ENCODE measurements at regions not wholly inside any gene's neighbourhood (a gene's known extent, or its start where the extent isn't known, plus 50 kb on each side); places are given as distances from the start of the nearest gene placed in this dataset.
"Not testable (repeated sequence)": the region's sequence is repeated elsewhere in the genome, so short reads cannot be mapped to it uniquely, and the experiment has no call there.

DNA sequence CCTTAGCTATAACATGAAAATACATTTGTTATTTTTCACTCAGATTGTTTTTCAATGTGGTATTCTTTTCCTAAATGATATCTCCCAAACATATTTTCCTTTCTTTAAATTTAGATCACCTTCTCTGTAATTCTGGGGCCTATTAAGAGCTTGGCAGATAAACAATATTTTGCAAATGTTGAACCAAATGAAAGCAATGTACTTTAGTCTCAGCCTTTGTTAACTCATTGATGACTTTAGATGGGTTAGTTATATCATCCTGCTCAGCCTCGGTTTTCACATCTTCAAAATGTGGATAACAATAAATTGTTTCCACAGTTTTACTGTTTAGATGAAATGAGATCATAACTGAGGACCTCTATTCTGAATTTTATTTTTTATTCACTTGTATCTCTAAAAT lies 1205.2 kb downstream of the SUCLG1 start:
- DNase-seq (ENCODE audit: low spot score), result no peak

DNA sequence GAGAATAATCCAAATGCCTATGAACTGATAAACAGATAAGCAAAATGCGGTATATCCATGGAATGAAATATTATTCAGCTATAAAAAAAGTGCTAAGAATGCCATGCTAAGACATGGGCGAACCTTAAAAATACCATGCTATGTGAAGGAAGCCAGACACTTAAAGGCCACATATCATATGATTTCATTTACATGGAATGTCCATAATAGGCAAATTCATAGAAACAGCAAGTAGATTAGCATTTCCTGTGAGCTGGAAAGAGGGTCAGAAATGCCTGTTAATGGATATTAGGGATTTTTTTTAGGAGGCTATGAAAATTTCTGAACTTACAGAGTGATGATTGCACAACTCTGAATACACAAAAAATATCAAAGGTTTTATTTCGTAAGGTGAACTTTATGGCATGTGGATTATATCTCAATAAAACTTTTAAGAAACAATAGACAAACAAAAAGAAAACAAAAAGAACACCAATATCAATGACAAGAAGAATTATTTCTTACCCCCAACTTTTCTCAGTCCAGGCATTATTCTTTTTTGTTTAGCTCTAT lies 1207.7 kb downstream of the SUCLG1 start:
- no peak for DNase-seq (ENCODE audit: low spot score)

DNA sequence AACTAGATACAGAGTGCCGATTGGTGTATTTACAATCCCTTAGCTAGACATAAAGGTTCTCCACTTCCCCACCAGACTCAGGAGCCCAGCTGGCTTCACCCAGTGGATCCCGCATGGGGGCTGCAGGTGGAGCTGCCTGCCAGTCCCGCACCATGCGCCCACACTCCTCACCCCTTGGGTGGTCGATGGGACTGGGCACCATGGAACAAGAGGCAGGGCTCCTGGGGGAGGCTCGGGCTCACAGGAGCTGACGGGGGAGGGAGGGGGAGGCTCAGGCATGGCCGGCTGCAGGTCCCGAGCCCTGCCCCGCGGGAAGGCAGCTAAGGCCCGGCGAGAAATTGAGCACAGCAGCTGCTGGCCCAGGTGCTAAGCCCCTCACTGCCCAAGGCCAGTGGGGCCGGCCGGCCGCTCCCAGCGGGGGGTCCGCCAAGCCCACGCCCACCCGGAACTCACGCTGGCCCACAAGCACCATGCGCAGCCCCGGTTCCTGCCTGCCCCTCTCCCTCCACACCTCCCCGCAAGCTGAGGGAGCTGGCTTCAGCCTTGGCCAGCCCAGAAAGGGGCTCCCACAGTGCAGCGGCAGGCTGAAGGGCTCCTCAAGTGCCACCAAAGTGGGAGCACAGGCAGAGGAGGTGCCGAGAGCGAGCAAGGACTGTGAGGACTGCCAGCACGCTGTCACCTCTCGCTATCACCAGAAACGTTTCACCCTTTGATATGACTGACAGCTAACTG lies 1213.1 kb downstream of the SUCLG1 start:
- DNase-seq (ENCODE audit: low spot score), result not testable (repeated sequence)

DNA sequence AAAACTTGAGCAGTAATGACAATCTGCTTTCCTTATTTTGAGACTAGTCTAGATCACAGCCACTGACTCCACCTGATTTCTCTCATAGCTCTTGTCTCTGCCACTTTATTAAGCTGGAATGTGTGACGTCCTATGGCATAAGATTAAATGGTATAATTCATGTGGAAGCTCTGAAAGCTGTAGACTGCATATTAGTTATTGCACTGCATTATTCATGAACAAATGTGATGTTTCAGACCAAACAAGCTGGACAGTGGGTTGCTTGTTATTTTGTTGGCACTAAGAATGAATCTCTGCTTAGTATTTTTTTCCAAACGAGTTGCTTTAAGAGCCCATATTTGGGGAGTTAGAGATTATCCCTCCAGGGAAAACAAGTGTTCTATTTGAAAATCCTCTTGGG lies 1218.5 kb downstream of the SUCLG1 start:
- no peak for DNase-seq (ENCODE audit: low spot score)

DNA sequence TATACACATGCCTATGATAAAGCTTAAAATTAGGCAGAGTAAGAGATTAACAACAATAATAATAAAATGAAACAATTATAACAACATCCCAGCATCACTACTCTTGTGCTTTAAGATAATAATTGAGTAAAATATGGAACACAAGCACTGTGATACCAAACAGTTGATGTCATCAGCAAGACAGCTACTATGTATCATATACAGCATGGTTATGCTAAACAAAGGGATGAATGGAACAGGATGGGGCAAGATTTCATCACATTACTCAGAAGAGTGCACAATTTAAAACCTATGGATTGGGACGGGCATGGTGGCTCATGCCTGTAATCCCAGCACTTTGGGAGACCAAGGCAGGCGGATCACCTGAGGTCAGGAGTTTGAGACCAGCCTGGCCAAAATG lies 1221.0 kb downstream of the SUCLG1 start:
- DNase-seq (ENCODE audit: low spot score), result no peak

DNA sequence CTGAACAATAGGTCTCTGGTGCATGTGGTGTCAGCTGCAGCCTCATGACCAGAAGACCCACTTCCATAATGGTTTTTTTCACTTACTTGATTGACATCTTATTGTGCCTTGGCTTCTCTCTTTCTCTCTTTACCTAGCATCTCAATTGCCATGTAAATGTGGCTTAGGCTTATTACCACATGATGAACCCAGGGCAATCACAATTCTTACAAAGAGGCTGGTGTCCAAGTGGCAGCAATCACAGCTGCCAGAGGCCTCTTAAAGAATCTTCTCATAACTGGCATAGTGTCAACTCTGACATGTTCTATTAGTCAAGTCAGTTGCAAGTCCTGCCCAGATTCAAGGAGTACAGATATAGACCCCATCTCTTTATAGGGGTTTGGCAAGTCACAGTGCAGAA lies 1224.8 kb downstream of the SUCLG1 start:
- DNase-seq (ENCODE audit: low spot score), result no peak

DNA sequence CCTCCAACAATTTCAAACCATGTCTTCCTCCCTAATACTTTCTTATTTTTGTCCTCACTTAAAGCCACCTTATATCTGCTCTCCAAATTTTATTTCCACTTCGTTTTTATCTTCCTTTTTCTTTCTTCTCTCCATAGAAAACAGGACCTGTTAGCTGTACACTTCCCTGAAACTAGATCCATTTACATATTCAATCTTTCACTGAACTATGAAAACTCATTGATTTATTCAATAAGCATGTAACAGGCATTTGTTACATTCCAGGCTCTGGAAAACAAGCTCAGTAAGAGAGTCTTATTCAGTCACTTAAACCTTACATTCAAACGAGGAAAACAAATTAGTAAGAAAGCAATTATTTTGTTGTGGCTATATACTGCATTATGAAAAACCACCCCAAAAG lies 1225.3 kb downstream of the SUCLG1 start:
- no peak for DNase-seq (ENCODE audit: low spot score)

DNA sequence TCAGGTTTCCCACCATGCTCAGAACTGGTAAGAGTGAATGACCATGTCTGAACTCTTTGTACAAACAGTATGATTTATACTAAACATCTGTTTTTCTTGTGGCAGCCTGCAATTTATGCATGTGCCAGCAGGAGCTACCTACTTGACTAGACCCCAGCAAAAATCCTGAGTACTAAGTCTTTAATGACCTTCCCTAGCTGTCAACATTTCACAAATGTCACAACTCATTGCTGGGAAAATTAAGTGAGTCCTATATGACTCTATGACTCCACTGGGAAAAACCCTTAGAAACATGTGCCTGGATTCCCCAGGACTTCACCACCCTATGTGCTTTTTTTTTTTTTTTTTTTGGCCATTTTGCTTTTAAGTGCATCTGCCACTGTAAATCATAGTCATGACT lies 1225.8 kb downstream of the SUCLG1 start:
- DNase-seq (ENCODE audit: low spot score), result no peak

DNA sequence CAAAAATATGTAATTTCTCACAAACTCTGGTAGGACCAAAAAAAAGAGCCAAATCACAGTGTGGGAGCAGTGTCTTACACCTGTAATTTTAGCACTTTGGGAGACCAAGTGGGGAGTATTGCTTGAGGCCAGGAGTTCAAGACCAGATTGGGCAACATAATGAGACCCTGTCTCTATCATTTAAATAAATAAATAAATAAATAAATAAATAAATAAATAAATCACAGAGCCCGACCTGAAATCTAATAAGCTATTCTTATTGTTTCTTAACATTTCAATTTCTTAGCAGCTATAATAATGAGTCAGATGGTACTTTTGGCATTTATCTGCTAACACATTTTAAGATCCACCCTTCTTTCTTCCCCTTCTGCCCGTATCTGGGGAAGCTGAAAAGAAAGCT lies 1229.6 kb downstream of the SUCLG1 start:
- no peak for DNase-seq (ENCODE audit: low spot score)

DNA sequence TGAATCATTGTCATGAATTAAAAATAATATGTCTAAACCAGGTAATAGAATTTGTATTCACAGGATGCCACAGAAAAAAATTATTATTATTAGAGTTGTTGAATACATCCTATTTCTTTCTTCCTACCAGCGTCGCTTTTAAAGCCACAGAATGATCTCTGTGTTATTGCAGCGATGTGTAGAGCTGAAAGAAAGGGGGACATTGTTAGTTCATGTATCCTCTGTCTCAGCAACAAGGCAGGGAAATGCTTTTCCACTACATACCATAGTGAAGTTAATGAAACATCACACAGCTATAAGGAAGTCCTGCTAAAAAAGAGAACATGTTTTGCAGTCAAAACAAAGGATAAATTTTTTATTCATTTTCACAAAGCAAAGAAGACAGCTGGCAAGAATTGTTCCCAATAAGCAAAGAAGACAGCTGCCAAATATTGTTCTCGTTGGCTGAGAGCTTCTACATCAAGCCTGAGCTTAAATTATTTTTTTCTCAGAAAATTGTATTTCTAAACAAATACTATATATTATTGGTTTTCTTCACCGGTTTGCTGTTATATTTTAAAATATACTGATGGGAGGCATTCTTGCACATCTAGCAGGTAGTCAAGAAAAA lies 1234.4 kb downstream of the SUCLG1 start:
- no peak for DNase-seq (ENCODE audit: low spot score)

DNA sequence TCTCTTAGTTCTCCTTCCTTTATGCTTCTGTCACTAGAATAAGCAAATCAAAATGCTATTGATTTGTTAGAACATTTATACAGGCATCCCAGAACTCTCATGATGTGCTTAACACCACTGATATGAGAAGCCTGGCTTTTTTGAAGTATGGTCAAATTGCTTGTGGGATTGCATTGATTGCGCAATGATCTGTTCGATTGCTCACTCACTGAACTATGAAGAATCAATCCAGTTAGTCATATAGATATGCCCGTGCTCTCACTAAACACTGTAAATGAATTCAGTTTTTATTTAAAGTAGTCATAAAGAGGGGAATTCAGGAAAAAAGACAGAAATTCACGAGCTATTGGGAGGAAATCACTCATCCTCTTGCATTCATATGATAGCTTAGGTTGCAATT lies 1237.8 kb downstream of the SUCLG1 start:
- DNase-seq (ENCODE audit: low spot score), result no peak

DNA sequence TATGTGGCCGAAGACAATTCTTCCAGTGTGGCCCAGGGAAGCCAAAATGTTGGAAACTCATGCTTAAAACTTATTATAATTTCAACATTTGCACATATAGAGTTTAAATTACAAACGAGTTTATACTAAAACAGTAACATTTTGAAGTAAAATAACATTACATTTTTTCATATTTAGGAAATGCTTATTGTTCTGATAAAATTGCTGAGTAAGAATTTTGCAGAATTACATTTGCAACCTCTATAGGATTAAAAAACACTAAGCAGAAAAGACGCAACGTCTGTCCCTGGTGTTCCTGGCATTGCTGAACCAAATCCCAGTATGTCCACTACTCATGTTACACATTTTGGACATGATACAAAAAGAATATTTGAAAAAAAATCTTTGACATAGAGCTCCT lies 1241.2 kb downstream of the SUCLG1 start:
- DNase-seq (ENCODE audit: low spot score), result no peak

DNA sequence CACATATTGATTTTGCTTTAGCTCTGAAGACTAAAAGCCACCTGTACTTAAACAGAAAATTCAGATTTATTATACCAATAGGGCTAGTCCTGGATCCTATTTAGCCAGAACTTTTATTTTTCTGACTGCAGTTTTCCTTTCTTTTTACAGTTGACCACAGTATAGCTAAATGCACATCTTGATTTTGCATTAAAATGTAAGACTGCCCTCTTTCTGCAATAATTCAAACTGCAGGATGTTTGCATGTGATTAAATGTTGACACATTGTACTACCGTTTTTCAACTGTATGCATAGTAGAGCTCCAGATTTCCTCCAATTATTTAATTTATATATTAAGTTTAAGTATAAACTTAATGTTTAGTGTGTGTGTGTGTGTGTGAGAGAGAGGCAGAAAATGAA lies 1262.9 kb downstream of the SUCLG1 start:
- no peak for DNase-seq (ENCODE audit: low spot score)

DNA sequence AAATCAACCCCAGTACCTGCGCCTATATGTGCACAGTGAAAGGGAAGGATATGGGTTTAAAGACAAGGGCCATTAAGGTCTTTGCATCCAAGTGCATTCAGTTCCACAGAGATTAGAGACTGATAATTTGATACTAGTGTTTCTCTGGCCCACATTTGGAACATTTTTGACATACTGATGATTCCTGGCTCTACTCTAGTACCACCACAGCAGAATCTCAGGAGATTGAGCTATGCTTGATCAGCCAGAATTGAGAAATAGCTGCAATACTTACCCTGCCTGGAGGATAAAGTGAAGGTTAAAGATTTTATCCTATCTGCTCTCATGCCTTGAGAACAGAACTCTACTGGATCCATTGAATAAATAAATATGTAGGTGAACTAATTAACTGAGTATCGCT lies 1267.8 kb downstream of the SUCLG1 start:
- no peak for DNase-seq (ENCODE audit: low spot score)

DNA sequence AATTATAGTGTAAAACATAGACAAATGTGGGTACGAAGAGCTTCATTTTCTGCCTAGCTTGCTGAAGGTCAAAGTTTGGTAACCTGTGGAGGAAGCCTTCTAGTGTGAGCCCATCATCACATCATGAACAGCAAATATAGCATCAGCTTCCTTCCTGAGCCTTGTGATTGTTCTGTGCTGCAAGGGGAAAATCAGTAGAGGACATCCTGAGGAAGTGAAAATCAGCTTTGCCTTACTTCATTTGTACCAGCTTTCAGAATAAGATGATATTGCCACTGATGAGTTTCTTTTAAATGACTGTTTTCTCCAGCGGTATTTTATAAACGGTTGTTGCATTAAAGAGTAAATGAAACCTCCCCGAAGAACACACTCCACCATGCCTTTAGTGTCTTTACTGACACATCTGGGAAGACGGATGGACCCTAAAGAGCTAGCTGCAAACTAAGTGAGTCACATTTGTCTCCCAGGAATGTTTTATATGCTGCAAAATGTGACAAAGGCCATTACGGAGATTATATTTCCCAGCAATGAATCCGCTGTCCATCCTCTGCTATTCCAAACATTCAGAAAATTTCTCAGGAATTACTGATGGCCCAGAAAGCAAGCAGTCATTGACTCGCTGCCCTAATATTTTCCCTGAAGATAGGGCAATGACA lies 1272.8 kb downstream of the SUCLG1 start:
- no peak for DNase-seq (ENCODE audit: low spot score)

DNA sequence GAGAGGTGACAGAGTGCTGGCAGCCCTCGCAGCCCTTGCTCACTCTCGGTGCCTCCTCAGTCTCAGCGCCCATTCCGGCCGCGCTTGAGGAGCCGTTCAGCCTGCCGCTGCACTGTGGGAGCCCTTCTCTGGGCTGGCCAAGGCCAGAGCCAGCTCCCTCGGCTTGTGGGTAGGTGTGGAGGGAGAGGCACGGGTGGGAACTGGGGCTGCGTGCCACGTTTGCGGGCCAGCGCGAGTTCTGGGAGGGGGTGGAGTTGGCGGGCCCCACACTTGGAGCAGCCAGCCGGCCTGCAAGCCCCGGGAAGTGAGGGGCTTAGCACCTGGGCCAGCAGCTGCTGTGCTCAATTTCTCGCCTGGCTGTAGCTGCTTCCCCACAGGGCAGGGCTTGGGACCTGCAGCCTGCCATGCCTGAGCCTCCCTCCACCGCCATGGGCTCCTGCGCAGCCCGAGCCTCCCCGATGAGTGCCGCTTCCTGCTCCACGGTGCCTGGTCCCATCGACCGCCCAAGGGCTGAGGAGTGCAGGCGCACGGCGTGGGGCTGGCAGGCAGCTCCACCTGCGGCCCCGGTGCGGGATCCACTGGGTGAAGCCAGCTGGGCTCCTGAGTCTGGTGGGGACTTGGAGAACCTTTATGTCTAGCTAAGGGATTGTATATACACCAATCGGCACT lies 1278.1 kb downstream of the SUCLG1 start:
- DNase-seq (ENCODE audit: low spot score), result not testable (repeated sequence)

DNA sequence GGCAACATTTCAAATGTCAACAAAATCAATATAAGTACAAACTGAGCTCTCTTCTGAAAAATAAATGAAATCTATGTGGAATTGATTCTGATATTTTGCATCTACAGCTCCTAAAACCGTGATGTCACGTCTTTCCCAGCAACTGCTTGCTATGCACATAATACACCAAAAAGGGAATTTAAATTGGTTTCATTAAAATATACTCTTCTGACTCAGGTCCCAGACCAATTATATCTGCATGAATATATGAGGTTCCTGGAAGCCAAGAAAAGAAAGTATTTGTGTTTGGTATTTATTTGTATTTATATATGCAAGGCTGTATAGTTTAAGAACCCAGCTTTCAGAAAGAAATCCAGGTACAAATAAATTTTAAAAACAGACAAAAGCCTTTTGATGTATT lies 1282.5 kb downstream of the SUCLG1 start:
- no peak for DNase-seq (ENCODE audit: low spot score)

DNA sequence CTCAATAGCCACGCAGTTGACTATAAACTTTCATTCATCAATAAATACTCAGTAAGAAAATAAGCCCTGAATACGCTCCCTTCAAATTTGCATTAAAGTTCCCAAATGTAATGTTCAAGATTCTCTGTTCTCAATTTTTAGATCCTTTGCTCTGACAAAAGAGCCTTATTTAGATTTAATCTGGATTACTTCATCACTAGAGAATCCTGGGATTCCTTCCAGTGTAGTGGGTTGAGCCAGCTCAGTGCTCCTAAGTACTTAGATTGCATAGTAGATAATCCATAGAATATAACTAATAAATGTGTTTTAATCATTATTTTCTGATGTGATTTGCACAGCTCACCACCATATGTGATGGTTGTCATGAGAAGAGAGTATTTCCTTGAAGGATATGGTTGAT lies 1286.2 kb downstream of the SUCLG1 start:
- no peak for DNase-seq (ENCODE audit: low spot score)

DNA sequence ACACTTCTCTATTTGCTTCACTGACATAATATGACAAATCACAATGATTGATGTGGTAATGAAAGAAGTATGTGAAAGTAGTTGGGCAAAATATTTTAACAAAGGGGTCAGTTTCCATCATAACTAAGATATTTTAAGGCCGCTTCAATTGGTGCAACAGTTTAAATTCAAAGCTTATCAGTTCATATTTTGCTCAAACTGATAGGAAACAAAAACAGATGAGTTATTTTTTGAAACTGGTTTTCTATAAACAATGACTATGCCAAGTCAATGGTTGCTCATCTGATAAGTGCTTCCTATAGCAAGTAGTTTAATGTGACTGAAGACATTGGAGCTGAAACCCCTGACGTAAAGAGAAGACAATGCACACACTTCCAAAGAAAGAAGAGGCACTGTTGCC lies 1290.7 kb downstream of the SUCLG1 start:
- no peak for DNase-seq (ENCODE audit: low spot score)

DNA sequence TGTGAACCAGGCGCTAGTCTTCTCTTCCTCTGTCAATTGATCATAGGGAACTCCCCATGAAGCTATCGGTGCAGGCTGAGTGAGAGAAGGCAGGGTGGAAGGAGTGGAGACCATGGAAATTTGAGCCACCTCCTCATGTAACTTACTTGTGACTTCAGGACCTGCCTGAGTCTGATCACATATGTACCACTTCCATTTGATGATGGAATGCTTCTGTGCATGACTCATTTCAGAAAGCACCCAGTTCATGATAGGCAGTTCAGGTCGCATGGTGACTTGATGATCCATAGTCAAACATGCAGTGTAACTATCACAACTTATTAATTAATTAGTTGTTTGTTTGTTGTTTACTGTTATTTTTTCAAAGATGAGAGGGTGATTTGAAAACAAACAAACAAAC lies 1296.7 kb downstream of the SUCLG1 start:
- DNase-seq (ENCODE audit: low spot score), result no peak

DNA sequence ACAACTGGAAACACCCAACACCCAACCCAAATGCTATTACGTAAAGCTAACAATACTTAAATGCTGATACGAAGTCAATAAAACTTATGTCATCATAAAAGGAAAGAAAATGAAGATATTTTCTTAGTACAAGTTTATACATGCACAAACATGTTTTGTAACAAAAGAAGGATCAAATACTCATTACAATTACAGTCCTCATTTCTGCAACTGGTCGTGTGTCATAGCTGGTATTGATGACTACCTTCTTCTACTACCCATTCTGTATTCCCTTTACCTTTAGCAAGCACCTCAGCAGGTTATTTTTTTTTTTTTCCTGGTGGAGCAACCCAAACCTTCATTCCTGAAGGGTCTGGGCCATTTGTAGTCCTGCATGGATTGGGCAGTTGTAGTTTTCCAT lies 1298.5 kb downstream of the SUCLG1 start:
- DNase-seq (ENCODE audit: low spot score), result no peak

DNA sequence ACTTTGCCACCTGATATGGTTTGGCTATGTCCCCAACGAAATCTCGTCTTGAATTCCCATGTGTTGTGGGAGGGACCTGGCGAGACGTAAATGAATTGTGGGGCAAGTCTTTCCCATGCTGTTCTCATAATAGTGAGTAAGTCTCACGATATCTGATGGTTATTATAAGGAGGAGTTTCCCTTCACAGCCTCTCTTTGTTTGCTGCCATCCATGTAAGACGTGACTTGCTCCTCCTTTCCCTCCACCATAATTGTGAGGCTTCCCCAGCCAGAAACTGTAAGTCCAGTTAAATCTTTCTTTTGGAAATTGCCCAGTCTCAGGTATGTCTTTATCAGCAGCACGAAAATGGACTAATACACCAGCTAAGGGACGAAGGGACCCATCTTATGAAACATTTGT lies 1303.3 kb downstream of the SUCLG1 start:
- no peak for DNase-seq (ENCODE audit: low spot score)

DNA sequence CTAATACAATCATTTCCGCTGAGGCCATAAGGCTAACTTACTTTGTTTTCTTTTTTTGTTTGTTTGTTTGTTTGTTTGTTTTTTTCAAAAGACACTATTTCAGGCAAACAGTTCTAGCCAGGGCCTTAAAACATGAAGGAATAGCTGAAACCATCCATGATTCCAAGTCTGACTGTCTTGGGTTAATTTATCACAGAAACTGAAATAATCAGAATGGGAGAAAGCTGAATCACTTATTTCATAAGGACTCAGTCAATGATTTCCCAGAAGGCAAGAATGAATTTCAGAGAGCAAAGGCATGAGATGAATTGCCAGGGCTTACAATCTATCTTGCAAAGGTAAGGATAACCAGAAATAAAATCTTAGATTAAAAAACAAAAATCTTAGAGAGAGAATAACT lies 1315.1 kb downstream of the SUCLG1 start:
- DNase-seq (ENCODE audit: low spot score), result no peak
